DMS53 treated with DMSO at 0.1 percent for 48 hours (cell line): ENCODE measurements at regions not wholly inside any gene's neighbourhood (a gene's known extent, or its start where the extent isn't known, plus 50 kb on each side); places are given as distances from the start of the nearest gene placed in this dataset.
A peak's percentile ranks its signal among the peaks of the same experiment; 100 is the strongest.

Experiments used
- DNase-seq: peaks from one replicate; lab custom pipeline; 2025; ENCODE audit not compliant: unreplicated experiment; lab: John Stamatoyannopoulos, UW

- no peak for DNase-seq
Measured at GRCh38 chr2:100627330-100628300, 64.8 kb downstream of the PDCL3 start.

GRCh38 chr2:100628506-100628905 lies 65.7 kb downstream of the PDCL3 start:
- DNase-seq: no peak

DNA sequence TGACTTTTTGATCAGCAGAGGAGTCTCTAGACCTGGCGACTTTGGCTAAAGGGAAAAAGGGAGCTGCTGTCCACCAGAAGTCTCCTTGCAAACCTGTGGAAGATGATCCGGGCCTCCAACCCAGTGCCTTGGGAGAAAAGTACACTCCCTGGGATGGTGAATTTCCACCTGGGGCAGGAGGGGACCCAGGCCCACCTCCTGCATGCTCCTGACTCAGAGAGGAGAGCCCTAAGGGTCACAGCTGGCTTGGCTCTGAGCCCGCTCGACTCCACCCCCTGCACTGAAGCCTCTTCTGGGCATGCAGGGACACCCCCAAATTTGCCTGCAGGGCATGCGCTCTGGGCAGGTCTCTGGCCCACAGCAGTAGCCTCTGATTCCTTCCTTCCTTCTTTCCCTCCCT lies 66.5 kb downstream of the PDCL3 start:
- no peak for DNase-seq

- DNase-seq: no peak
Measured at GRCh38 chr2:100630473-100630977, 67.7 kb downstream of the PDCL3 start.

- no peak for DNase-seq
Measured at GRCh38 chr2:100632037-100632436, 69.2 kb downstream of the PDCL3 start.

DNA sequence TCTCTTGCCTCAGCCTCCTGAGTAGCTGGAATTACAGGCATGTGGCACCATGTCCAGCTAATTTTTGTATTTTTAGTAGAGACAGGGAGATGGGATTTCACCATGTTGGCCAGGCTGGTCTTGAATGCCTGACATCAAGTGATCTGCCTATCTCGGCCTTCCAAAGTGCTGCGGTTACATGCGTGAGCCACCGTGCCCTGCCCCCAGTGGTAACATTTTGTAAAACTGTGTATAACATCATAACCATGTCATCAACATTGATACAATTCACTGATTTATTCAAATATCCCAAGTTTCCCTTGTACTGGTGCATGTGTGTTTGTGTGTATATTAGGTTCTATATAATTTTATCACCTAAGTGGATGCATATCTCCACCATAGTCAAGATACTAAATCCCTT lies 70.0 kb downstream of the PDCL3 start:
- no peak for DNase-seq

DNA sequence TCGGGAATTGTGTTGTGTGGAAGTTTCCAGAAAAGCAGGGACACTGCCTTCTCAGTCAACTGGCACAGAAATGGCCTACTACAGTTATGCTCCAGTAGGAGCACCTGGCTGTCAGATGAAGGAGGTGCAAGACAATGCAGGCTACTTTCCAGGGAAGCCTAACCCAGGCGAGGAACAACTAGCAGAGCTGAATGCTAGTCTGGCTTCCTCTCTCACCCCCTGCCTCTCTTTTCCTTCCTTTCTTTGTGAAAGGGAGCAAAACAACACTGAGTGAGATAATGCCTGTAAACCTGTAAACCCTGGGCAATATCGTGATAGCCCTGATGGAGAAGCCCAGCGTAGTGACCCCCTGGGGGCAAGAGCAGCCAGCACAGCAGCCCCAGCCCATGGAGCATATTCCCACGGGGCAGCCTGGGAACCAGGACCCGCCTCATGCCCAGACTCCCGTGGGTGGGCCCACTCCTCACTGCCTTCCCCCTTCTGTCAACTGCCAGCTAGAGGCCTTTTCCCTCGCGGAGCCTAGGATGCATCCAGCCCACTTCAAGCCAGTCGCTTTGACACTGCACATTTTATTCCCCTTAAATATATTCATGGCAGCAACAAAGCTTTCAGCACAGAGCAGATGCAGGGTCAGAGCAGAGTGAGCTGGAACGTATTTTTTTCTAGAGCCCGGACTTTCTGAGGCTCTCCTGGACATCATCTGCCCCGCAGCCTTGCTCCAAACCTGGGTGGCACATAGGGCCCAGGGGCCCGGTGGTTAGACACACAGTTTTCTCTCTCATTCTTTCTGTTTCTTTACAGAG lies 77.0 kb downstream of the PDCL3 start:
- no peak for DNase-seq

DNA sequence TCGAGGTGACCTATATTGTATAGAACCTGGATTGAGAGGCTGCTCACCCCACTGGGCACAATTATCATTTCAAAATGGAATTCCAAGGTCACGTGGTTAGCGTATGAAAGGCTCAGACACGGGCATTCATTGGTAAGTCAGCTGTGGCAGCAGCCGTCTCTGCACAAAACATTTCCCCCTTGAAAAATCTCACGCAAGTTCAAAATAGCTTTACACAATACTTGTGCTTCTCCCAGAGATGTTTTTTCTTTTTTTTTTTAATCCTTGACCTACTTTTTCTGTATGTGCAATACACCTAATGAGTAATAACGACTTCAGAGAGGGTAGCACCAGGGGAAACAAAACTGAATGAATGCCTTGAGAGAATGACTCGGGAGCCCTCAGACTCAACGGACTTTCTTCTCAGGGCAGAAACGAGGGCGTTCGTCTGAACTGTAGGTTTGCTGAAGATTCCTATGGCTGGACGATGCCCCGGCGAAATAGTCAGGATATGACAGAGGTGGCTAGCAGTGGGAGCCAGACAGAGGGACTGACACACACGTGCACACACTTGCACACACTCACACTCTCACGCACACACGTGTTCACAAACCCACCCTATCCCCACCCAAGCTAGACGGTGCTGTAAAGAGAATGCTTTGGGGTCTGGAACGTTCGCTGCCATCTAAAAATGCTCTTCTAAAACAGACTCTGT lies 77.8 kb downstream of the PDCL3 start:
- no peak for DNase-seq

DNA sequence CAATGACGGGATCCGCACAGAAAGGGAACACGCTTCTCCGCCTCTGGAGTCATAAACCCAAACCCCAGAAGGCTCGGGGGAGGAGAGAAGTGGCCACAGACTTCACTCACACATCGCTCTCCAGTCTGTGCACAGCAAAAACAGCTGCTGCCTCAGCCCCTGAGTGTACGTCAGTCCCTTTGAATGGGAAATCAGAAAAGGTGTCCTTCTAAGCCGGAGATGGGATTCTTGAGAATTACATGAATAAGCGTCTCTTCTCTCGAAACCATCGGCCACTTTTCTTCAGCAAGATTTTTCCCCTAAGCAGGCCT lies 78.3 kb downstream of the PDCL3 start:
- DNase-seq: no peak

GRCh38 chr2:100642425-100642824 lies 79.6 kb downstream of the PDCL3 start:
- DNase-seq: no peak

DNA sequence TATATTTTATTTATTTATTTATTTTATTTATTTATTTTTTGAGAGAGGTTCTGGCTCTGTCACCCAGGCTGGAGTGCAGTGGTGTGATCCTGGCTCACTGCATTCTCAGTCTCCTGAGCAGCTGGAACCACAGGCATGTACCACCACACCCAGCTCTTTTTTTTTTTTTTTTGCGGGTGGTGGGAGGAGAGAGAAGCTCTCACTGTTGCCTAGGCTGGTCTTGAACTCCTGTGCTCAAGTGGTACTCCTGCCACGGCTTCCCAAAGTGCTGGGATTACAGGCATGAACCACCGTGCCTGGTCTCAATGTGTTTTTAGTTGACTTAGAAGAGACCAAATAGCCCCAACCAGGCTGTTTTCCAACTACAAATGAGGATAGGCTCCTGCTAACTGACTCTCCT lies 80.7 kb downstream of the PDCL3 start:
- no peak for DNase-seq

DNA sequence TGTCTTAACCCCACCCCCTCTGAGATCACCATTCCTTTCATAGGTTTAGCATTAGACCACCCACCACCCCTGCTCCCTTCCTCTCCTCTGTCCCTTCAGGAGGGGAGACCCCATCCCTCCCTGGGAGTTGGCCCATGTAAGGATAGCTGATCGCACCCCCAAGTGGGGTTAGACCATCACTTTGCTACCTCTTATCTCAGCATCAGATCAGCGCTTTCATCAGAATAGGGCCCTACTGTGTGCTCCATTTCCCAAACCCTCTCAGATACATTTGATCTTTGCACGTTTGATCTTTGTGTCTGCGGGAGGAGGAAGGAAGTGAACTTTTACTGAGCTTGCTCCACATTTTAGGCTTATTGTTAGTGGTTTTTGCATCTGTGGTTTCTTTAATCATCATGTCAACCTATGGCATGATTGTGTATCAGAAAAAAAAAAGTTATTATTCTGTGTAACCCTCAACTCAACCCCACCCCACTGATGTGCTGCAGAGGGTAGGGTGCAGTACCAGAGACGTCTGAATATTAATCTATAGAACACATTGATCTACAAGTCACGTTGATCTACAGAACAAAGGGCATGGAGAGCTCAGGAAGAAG lies 81.2 kb downstream of the PDCL3 start:
- no peak for DNase-seq

DNA sequence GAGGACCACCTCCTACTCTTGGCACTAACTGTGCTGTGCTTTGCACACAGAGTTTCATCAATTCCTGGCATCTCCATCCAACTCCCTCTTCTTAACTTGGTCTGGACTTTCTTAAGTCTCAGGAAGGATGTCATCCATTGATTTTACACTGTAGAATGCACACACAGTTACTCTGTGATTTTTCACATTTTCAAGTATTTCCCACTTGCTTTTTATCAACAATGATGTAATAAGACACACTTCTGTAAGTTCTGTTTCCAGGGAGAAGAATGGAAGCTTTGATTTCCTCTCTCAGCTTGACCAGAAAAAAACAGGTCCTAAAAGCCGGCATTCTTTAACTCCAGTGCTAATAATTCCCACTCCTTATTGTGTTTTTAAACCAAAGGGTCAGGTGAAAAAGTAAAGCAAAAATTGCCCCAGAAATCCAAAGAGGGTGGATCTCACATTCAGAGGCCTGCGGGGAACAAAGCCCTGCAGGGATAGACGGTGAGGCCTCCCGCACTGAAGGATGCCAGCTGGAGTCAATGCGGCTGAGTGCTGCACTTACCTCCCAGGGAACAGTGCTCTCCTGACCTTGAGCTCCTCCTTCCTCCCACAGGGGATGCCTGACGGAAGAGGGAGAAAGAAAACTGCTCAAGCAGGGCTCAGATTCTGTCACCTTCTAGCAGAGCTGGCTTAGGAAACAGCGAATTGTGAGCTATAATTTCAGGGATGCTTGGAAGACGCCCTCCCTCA lies 83.1 kb downstream of the PDCL3 start:
- DNase-seq: no peak

DNA sequence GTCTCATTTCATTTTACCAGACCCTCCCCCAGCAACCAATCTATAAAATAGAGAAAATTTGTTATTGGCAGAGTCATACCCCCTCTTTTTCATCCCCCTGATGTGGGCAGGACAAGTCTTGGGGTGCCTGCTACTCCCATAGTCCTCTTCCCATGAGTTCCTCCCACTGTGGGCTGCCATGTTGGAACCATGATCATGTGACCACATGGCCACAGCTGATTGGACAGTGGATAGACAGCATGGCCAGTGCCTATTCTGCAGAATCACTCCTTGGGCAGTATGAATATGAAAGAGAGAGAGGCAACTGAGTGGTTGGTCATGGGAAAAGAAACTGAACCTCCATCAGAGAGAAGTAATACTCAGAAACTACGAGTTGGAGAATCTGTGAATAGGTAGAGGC lies 84.9 kb downstream of the PDCL3 start:
- no peak for DNase-seq

- no peak for DNase-seq
Measured at GRCh38 chr2:100650151-100650550, 87.4 kb downstream of the PDCL3 start.

DNA sequence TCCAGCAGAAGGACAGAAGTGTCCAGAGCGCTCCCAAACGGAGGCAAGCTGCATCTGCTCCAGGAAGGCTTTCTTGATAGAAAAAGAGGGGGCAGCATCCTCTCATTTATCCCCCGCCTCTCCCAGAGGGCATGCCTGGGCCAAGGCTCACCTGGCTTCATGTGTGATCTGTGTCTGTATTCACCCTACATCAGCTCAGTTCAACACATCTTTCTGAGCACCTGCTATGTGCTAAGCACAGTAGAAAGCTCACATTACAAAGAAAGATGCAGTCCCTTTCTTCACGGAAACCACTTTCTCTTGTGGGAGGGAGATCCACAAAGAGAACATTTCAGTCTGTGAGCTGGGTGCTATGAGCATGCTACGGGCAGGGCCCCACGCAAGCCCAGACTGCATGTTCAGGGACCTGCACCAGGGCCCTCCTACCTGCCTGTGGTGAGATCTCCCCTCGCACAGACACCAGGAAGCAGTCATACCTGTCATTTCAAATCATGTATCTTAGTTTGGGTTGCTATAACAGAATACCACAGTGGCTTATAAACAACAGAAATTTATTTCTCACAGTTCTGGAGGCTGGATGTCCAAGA lies 90.7 kb downstream of the PDCL3 start:
- no peak for DNase-seq

GRCh38 chr2:100654611-100655010 lies 91.8 kb downstream of the PDCL3 start:
- no peak for DNase-seq

- DNase-seq: no peak
Measured at GRCh38 chr2:100655446-100655845, 92.7 kb downstream of the PDCL3 start.

GRCh38 chr2:100655936-100656534 lies 93.2 kb downstream of the PDCL3 start:
- peak; percentile 81 for DNase-seq

- DNase-seq: no peak
Measured at GRCh38 chr2:100658017-100658416, 95.2 kb downstream of the PDCL3 start.
